Tibial artery (tissue), 4 donors: ENCODE measurements at regions not wholly inside any gene's neighbourhood (a gene's known extent, or its start where the extent isn't known, plus 50 kb on each side); places are given as distances from the start of the nearest gene placed in this dataset.

ENCODE experiments used
- DNase-seq, 2 donors: peaks; one replicate each; pipeline ENCODE4 v3.0.0-alpha.2; 2019
- H3K27ac ChIP-seq, 2 donors: fragments of 200-600 bp; sonication (generic) in 1 of 2; 1 replicate in 1 of 2; 2 replicates in 1 of 2; pipeline ENCODE4 v1.5.1; 2018 to 2019; ENCODE audit warnings: mild to moderate bottlenecking in 1 of 2
- H3K27me3 ChIP-seq, 2 donors: fragments of 200-600 bp; sonication (generic) in 1 of 2; one replicate each; pipeline versions ENCODE4 v1.5.1 to v1.6.0; 2016 to 2019
- H3K36me3 ChIP-seq, 3 donors: fragments of 200-600 bp; sonication (generic) in 2 of 3; one replicate each; pipeline ENCODE4 v1.5.1; 2016 to 2019; ENCODE audit warnings: mild to moderate bottlenecking in 2 of 3
- H3K4me1 ChIP-seq, 4 donors: fragments of 200-600 bp; sonication (generic) in 2 of 4; 1 replicate in 3 of 4; 2 replicates in 1 of 4; pipeline ENCODE4 v1.5.1; 2016 to 2019
- H3K4me3 ChIP-seq, 2 donors: fragments of 200-600 bp; sonication (generic) in 1 of 2; 1 replicate in 1 of 2; 2 replicates in 1 of 2; pipeline ENCODE4 v1.5.1; 2018 to 2019; ENCODE audit warnings: mild to moderate bottlenecking in 2 of 2
- H3K9me3 ChIP-seq, 3 donors: fragments of 200-600 bp; sonication (generic) in 1 of 3; one replicate each; pipeline ENCODE4 v1.5.1; 2016 to 2019
- intact Hi-C: fragments of 100-400 bp; cut with DNase I; formaldehyde crosslinking; loops from one replicate; pipeline ENCODE4 v1.15.0; 2023; ENCODE audit warnings: low total_unique reads
- TF ChIP-seq, protein P1 (sequence below), 2 experiments: fragments of 200-600 bp in 1 of 2; fragments of 450-650 bp in 1 of 2; IDR thresholded peaks; one replicate each; pipeline ENCODE4 v1.5.1; 2017 to 2019; ENCODE audit warnings: antibody characterized with exemption in 2 of 2, mild to moderate bottlenecking in 1 of 2, moderate library complexity in 1 of 2

DNA sequence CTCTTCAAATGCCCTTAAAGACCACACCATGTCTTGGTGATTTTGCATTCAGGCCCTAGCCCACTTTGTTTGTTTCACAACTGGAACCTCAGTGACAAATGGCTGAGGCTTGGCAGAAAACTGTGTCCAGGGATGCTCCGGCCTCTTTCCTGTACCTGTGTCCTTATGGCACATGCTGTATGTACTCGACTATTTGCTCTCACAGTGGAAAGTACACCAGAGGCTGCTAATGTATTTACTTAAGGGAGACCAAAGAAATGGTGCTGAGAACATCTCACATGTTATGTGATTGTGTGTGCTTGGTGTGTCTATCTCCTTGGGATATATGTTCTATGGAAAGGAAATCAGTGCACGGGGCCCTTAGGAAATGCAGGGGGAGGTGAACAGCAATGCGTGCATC, 263.3 kb downstream of the GADD45G start:
- Histone ChIP-seq H3K27me3 (no peaks in the 10 kb centered on the region), H3K4me1 (peaks cover 0 to 6% (median 0%) of the 10 kb centered on the region in 4 donors), H3K36me3 (no peaks in the 10 kb centered on the region), H3K4me3 (no peak overlapping the region), H3K9me3 (no peaks in the 10 kb centered on the region), H3K27ac (no peak overlapping the region)
- DNase-seq, result no peak
- TF ChIP-seq, protein P1, sequence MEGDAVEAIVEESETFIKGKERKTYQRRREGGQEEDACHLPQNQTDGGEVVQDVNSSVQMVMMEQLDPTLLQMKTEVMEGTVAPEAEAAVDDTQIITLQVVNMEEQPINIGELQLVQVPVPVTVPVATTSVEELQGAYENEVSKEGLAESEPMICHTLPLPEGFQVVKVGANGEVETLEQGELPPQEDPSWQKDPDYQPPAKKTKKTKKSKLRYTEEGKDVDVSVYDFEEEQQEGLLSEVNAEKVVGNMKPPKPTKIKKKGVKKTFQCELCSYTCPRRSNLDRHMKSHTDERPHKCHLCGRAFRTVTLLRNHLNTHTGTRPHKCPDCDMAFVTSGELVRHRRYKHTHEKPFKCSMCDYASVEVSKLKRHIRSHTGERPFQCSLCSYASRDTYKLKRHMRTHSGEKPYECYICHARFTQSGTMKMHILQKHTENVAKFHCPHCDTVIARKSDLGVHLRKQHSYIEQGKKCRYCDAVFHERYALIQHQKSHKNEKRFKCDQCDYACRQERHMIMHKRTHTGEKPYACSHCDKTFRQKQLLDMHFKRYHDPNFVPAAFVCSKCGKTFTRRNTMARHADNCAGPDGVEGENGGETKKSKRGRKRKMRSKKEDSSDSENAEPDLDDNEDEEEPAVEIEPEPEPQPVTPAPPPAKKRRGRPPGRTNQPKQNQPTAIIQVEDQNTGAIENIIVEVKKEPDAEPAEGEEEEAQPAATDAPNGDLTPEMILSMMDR (IDR thresholded peaks at IDR 0.05), result no peak
- intact Hi-C loops, result no loop called here

DNA sequence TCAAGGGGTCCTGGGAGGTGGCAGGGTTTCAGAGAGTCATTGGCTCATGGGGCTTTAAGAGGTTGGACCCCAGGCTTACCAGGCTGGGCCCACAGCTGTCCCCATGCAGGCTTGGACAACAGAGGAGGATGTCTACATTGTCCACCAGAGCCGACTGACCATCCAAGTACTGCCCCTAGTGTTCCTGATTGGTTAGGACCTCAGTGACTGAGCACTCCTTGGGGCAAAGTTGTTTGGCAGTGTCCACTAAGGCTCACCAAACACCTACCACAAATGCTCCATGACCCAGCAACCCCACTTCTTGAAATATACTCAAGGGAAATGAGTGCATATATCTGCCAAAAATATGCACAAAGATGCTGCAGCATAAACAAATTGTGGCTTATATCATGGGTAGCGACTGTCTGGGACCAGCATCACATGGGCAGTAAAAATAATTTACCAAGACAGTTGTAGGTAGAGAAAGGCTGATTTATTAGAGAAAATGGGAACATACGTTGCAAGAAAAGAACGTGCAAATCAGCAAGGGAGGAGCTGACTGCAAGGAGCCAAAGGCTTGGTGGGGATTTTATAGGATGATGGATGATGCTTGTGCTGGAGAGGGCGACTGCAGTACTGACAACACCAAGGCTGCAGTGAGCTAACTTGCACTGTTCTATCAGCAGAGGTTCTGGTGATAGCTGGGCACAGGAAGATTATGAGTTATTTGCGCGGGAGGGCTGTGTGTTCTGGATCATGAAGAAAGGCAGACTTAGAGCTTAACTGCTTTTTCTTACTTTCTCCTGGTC, 265.2 kb downstream of the GADD45G start:
- TF ChIP-seq, protein P1 (IDR thresholded peaks at IDR 0.05), result no peak
- H3K27me3 ChIP-seq, result no peaks in the 10 kb centered on the region
- H3K4me3 ChIP-seq, result no peak overlapping the region
- DNase-seq, result peak; percentile 12 to 48
- peaks cover 0 to 20% (median 10%) of the 10 kb centered on the region in 4 donors for H3K4me1 ChIP-seq
- intact Hi-C loops, result no loop called here
- H3K27ac ChIP-seq, result no peak overlapping the region
- H3K36me3 ChIP-seq, result no peaks in the 10 kb centered on the region
- no peaks in the 10 kb centered on the region for H3K9me3 ChIP-seq

DNA sequence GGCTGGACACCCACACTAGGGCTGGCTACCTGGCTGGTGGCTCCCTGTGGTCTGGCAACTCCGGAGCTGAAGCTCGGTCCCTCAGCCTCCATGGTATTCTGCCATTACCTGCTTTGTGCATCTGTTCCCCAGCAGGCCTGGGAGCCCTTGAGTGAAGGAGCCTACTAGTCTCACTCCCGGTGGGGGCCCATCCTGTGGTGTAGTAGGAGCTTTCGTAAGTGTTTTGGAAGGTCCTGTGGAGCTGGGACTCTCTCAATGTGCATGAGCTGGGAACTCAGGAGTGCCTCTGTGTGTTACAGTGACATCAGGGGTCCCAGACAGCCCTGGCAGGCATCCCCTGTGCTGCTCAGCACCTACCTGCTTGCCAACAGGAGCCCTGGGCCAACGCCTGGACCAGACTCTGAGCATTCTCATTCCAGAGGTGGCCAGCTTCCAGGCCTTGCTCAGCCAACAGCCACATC, 267.1 kb downstream of the GADD45G start:
- no peak overlapping the region for H3K4me3 ChIP-seq
- TF ChIP-seq, protein P1 (IDR thresholded peaks at IDR 0.05), result no peak
- intact Hi-C loops, result no loop called here
- H3K36me3 ChIP-seq, result no peaks in the 10 kb centered on the region
- peaks cover 0 to 31% (median 20%) of the 10 kb centered on the region in 4 donors for H3K4me1 ChIP-seq
- no peak overlapping the region for H3K27ac ChIP-seq
- no peaks in the 10 kb centered on the region for H3K9me3 ChIP-seq
- H3K27me3 ChIP-seq, result no peaks in the 10 kb centered on the region
- peak; percentile 17 to 63 for DNase-seq

DNA sequence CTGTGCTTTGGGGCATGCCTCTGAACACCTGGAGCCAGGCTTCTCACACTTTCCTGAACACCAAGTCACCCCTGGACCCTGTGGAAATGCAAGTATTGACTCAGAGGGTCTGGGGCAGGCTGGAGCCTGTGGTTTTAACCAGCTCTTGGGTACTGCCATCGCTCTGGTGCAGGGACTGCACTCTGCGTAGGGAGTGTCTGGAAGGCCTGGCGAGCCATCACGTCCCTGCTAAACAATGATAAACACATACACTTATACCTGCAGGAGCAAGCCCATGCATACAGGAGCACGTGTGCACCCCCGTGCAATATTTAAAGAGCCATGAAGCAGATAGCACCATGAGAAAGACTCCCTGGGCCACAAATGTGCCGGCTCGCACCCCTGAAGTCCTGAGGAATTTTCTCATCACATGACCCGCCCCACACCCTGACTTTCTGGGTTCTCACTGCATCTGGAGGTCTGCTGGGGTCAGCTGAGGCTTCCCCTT, 267.7 kb downstream of the GADD45G start:
- Histone ChIP-seq H3K4me3 (no peak overlapping the region), H3K4me1 (peaks cover 0 to 37% (median 22%) of the 10 kb centered on the region in 4 donors), H3K36me3 (no peaks in the 10 kb centered on the region), H3K9me3 (no peaks in the 10 kb centered on the region), H3K27ac (no peak overlapping the region), H3K27me3 (no peaks in the 10 kb centered on the region)
- TF ChIP-seq, protein P1 (IDR thresholded peaks at IDR 0.05), result no peak
- DNase-seq, result peak; percentile 8 to 33
- intact Hi-C loops, result no loop called here

DNA sequence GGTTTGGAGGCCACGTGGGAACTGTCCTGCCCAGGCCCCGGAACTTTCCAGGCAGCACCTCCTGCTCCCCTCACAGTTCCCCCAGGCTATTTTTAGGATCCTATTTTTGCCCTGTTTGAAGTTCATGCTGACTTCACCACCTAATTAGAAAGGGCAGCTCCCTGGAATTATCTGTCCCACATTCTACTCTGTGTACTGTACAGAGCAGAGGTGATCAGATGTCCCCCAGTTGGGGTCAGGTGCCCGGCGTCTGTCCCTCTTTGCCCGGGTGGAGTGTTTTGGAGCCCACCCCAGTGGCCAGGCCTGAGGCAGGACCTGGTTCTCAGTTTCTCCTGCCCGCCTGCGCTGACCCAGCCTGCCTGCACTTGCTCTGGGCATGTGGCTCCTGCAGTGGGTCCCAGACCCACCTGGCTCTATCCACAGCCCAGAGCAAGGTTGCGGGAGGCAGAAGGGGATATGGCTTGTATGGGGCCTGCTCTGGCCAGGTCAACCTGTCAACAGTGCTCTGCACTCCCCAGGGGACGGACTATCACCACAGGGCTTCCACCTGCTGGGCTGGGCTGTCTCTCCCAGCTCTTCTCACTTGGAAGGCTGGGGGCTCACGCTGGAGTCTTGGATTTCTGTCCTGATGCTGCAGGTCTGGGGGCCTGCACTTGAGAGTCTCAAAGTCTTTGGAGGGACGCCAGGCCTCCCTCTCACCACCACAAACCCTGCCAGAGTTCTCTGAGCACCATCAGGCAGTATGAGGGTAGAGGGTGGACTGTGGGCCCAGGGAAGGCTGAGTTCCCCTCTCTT, 268.3 kb downstream of the GADD45G start:
- Histone ChIP-seq H3K27me3 (no peaks in the 10 kb centered on the region), H3K4me3 (no peak overlapping the region), H3K27ac (no peak overlapping the region), H3K9me3 (no peaks in the 10 kb centered on the region), H3K4me1 (peaks cover 0 to 43% (median 27%) of the 10 kb centered on the region in 4 donors), H3K36me3 (no peaks in the 10 kb centered on the region)
- peak; percentile 9 to 61 for DNase-seq
- intact Hi-C loops, result no loop called here
- TF ChIP-seq, protein P1 (IDR thresholded peaks at IDR 0.05), result no peak
